Left renal cortex interstitium (tissue), 4 donors: ENCODE measurements at regions not wholly inside any gene's neighbourhood (a gene's known extent, or its start where the extent isn't known, plus 50 kb on each side); places are given as distances from the start of the nearest gene placed in this dataset.
"Not testable (repeated sequence)": the region's sequence is repeated elsewhere in the genome, so short reads cannot be mapped to it uniquely, and the experiment has no call there.

Experiments
- DNase-seq, 4 donors: peaks; one replicate each; pipeline ENCODE4 v3.0.0-alpha.2; 2013; ENCODE audit warnings: low read depth in 4 of 4, low spot score in 2 of 4, missing footprints in 1 of 4

- no peak for DNase-seq
These were observed 230.4 kb upstream of the STT3B start for GRCh38 chr3:31302343-31302742.

DNA sequence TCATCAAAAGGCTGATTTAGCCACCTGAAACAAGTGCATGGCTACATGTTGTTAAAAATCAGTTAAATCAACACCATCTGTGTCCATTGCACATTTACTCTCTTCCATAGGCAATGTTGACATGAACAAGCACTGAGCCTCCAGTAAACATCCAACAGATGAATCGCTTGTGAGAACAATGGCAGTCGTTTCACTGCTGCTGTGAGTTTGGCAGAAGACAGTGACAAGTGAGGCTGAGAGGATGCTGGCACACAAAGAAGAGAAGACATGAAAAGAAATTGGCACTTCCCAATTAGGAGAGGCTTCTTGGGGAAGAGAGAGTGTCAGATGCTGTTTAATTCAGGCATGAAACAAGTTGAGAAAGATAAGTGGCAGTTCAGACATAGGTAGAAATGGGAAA, 227.4 kb upstream of the STT3B start:
- DNase-seq: no peak

GRCh38 chr3:31307131-31307785, 225.5 kb upstream of the STT3B start:
- no peak for DNase-seq

DNA sequence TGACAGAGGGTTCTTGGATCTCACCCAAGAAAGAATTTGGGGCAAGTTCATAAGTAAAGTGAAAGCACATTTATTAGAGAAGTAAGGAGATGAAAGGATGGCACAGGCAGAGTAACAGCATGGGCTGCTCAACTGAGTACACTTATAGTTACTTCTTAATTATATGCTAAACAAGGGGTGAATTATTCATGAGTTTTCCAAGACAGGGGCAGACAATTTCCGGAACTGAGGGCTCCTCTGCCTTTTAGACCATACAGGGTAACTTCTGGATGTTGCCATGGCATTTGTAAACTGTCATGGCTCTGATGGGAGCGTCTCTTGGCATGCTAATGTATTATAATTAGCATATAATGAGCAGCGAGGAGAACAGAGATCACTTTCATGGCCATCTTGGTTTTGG, 221.2 kb upstream of the STT3B start:
- DNase-seq: no peak

DNA sequence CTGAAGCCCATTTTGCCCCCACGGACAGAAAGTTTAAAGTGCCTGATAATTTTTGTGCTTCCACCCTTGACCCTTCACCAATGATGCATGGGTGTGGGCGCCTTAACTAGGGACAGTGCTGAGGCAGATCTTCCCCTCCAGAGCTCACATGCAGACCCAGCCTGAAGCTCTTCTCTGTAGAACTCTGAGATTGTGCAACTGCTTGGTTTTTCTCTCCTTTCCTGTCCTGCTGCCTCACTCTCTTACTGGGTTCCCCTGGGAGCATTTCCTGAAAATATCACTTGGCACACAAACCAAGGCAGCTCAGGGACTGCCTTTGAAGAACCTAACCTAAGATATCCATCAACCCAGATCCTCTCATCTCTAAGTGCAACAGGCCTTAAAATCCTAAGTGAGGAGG, 220.3 kb upstream of the STT3B start:
- no peak for DNase-seq

DNA sequence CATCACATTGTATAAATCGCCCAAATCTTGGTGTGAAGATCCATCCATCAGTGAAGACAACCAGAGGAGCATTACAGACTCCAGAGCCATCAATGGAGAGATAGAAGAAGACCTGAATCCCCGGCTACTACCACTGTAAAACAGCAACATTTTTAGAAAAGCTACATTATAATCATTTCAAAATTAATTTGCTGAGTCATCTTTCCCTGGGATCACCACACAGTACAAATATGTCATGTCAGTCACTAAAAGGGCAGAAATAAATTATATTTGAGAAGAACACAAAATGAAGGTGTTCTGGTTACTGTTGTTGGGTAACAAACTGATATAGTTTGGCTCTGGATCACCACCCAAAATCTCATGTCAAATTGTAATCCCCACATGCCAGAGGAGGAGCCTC, 218.5 kb upstream of the STT3B start:
- DNase-seq: no peak

- DNase-seq: no peak
These were observed 213.4 kb upstream of the STT3B start for GRCh38 chr3:31319332-31319731.

- no peak for DNase-seq
These were observed 211.1 kb upstream of the STT3B start for GRCh38 chr3:31321620-31322019.

DNA sequence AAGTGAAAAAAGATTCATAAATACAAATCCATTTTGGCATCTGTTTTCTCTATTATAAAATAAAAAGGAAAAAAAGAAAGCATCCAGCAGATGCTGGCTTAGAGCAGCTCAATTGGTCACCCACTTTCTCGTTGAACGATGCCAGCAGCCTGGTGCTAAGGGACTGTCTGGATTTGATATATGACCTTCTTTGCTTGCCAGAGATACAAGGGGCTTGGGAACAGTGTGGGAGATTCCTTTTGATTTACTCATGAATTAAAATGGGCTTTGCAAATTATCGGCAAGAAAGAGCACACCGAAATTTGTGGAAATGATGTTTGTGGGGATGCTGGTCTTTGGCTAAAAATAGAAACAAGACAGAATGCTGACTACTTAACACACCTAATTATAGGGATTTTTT, 210.3 kb upstream of the STT3B start:
- no peak for DNase-seq

DNA sequence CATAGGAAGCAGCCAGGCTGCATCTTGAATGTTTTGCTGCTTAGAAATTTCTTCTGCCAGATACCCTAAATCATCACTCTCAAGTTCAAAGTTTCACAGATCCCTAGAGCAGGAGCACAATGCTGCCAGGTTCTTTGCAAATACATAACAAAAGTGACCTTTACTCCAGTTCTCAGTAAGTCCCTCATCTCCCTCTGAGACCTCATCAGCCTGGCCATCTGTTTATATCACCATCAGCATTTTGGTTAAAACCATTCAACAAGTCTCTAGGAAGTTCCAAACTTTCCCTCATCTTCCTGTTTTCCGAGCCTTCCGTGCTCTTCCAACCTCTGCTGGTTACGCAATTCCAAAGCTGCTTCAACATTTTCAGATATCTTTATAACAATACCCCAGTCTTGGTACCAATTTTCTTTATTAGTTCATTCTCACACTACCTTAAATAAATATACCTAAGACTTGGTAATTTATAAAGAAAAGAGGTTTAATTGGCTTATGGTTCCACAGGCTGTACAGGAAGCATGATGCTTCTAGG, 204.8 kb upstream of the STT3B start:
- not testable (repeated sequence) for DNase-seq

GRCh38 chr3:31331278-31331677, 201.4 kb upstream of the STT3B start:
- DNase-seq: no peak

DNA sequence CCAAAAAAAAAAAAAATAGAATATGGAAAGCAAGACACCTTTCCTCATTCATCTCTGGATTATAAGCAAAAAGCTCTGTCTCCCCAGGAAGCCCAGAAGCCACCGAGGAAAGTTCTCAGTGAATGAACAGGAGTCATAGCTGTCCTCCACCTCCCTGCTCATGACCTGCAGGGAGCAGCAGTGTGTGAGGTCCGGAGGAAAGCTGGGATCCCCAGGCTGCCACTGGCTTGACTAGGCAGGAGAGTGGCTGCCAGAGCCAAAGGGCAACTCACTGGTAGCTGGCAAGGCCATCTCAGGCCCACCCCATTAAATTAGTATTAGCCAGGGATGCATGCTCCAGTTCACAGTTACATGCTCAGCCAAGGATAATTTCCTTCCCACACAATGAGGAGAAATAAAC, 191.6 kb upstream of the STT3B start:
- no peak for DNase-seq

- no peak for DNase-seq
These were observed 189.7 kb upstream of the STT3B start for GRCh38 chr3:31343075-31343474.

GRCh38 chr3:31345581-31345980, 187.1 kb upstream of the STT3B start:
- DNase-seq: no peak

GRCh38 chr3:31346542-31346979, 186.2 kb upstream of the STT3B start:
- DNase-seq: no peak

DNA sequence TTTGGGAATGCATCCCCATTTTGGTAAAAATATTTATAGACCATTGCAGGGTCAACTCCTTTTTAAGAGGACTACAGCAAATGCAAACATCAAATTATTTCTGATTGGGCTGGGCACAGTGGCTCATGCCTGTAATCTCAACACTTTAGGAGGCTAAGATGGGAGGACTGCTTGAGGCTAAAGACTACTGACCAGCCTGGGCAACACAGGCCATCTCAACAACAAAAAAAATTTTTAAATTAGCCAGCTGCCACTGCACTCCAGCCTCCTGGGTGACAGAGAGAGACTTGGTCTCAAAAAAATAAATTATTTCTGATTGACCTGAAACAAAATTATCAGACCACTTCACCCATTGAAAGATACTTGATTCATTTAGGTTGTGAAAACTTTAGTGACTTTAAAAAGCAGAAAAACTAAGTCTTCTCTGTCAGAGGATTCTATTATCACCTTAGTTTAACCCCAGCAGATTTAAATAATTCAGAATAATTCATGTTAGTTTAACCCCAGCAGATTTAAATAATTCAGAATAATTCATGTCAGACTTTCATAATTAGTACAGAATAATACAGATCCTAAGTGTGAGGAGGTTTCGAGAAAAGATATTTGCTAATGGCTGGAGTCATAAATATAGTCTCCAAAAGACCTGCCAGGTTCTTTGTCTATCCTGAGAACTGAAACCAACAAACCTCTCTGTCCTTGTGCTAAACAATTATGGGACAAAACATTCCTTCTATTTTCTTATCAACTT, 183.6 kb upstream of the STT3B start:
- DNase-seq: no peak

GRCh38 chr3:31350307-31350706, 182.4 kb upstream of the STT3B start:
- no peak for DNase-seq

DNA sequence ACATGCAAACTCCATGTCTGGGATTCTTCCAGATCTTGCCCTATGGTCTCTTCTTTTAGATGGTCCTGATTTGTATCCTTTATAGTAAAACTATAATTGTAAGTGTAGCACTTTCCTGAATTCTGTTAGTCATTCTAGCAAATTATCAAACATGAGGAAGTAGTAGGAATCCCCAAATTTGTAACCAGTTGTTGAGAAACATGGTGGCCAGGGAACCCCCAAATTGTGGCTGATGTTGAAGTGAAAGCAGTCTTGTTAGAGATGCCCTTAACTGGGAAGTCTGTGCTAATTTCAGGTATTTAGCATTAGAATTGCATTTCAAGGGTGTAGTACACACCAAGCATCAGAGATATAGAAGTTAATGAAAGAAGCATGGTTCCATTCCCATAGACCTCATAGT, 180.4 kb upstream of the STT3B start:
- DNase-seq: no peak

- no peak for DNase-seq
These were observed 179.6 kb upstream of the STT3B start for GRCh38 chr3:31353166-31353565.

GRCh38 chr3:31354373-31354772, 178.4 kb upstream of the STT3B start:
- DNase-seq: no peak

- DNase-seq: no peak
These were observed 176.9 kb upstream of the STT3B start for GRCh38 chr3:31355807-31356206.

DNA sequence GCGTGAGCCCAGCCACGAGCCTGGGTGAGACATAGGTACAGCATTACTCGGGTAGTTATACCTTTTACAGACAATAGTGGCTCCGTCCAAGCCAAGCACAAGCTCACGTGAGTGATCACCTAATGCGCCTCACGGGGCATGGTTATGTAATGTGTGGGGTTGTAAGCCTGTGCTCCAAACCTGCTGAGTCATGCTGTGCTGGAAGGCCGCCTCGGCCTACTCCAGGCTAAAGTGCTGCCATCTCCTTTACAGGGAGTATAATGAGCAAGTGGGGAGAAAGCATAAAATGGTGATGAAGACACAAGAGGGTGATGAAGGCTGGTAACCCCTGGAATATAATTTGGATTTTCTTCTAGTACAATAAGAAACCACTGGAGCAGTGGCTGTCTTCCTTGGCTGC, 175.8 kb upstream of the STT3B start:
- no peak for DNase-seq
